ENCODE measurements at regions not wholly inside any gene's neighbourhood (a gene's known extent, or its start where the extent isn't known, plus 50 kb on each side); places are given as distances from the start of the nearest gene placed in this dataset.

DNA sequence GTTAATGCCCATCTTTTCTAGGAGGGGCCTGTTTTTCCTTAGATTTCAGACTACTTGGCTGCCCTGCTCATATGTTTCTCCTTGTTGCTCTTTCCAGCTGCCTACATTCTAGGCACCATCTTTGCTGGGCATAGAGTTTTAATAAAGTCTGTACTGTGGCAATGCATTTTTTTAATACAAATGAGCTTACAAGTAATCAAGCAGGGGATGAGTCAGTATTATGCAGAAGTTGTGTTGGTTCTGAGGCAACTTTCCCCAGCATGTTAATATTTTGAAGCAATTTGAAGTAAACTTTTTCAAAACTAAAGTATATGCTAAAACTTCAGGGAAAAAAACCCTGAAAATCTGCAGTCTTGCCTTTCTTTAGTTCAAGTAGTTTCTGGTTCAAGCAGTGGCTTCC, 372.0 kb upstream of the GATB start:
- TF ChIP-seq POLR2AphosphoS5 (IDR thresholded peaks at IDR 0.05; ENCODE audit: low read depth, low read length) (no peak), TAF1 (IDR thresholded peaks at IDR 0.05; ENCODE audit: borderline replicate concordance, insufficient read depth, low read length) (no peak), FOXP2 (optimal IDR thresholded peaks at IDR 0.05; ENCODE audit: borderline replicate concordance, extremely low read depth, extremely low read length, insufficient read depth) (no peak)

Measured in PFSK-1 (cell line).